ENCODE measurements at regions not wholly inside any gene's neighbourhood (a gene's known extent, or its start where the extent isn't known, plus 50 kb on each side); places are given as distances from the start of the nearest gene placed in this dataset.
A peak's percentile ranks its signal among the peaks of the same experiment; 100 is the strongest.

- DNase-seq (ENCODE audit: low spot score) = peak; percentile 45
- peak; percentile 77 for TF ChIP-seq CTCF (IDR thresholded peaks at IDR 0.05; ENCODE audit: borderline replicate concordance, control extremely low read depth, extremely low read depth, insufficient read depth, missing control alignments)
These were observed 89.4 kb upstream of the MAP2 start for GRCh38 chr2:209334188-209335017.

GRCh38 chr2:209340522-209340921, 83.3 kb upstream of the MAP2 start:
- DNase-seq (ENCODE audit: low spot score) = no peak
- in situ Hi-C loops (cut with MboI; ENCODE audit: low sequenced_read_pairs, unreplicated experiment) = loop anchor here (25.0 kb wide), 1 partner anchor 222 kb away; no protein-coding TSS in a partner anchor
- no peak for TF ChIP-seq CTCF (IDR thresholded peaks at IDR 0.05; ENCODE audit: borderline replicate concordance, control extremely low read depth, extremely low read depth, insufficient read depth, missing control alignments)

More at GRCh38 chr2:209334188-209335017, 89.4 kb upstream of the MAP2 start:
- in situ Hi-C loops (cut with MboI; ENCODE audit: low sequenced_read_pairs, unreplicated experiment) = loop anchor here (25.0 kb wide), 1 partner anchor 228 kb away; no protein-coding TSS in a partner anchor

- TF ChIP-seq CTCF (IDR thresholded peaks at IDR 0.05; ENCODE audit: borderline replicate concordance, control extremely low read depth, extremely low read depth, insufficient read depth, missing control alignments) = no peak
- DNase-seq (ENCODE audit: low spot score) = no peak
- in situ Hi-C loops (cut with MboI; ENCODE audit: low sequenced_read_pairs, unreplicated experiment) = loop anchor here (25.0 kb wide), 1 partner anchor 218 kb away; no protein-coding TSS in a partner anchor
These were observed 79.5 kb upstream of the MAP2 start for GRCh38 chr2:209344349-209344748.

- in situ Hi-C loops (cut with MboI; ENCODE audit: low sequenced_read_pairs, unreplicated experiment) = loop anchor here (25.0 kb wide), 1 partner anchor 214 kb away; no protein-coding TSS in a partner anchor
- DNase-seq (ENCODE audit: low spot score) = no peak
- no peak for TF ChIP-seq CTCF (IDR thresholded peaks at IDR 0.05; ENCODE audit: borderline replicate concordance, control extremely low read depth, extremely low read depth, insufficient read depth, missing control alignments)
These were observed 75.4 kb upstream of the MAP2 start for GRCh38 chr2:209348433-209348832.

- in situ Hi-C loops (cut with MboI; ENCODE audit: low sequenced_read_pairs, unreplicated experiment) = no loop called here
- DNase-seq (ENCODE audit: low spot score) = no peak
- no peak for TF ChIP-seq CTCF (IDR thresholded peaks at IDR 0.05; ENCODE audit: borderline replicate concordance, control extremely low read depth, extremely low read depth, insufficient read depth, missing control alignments)
These were observed 72.2 kb upstream of the MAP2 start for GRCh38 chr2:209351636-209352035.

GRCh38 chr2:209358992-209359391, 64.9 kb upstream of the MAP2 start:
- in situ Hi-C loops (cut with MboI; ENCODE audit: low sequenced_read_pairs, unreplicated experiment) = no loop called here
- DNase-seq (ENCODE audit: low spot score) = no peak
- TF ChIP-seq CTCF (IDR thresholded peaks at IDR 0.05; ENCODE audit: borderline replicate concordance, control extremely low read depth, extremely low read depth, insufficient read depth, missing control alignments) = no peak

Measured in GM13976 (cell line).